Panc1 (cell line): ENCODE measurements at regions not wholly inside any gene's neighbourhood (a gene's known extent, or its start where the extent isn't known, plus 50 kb on each side); places are given as distances from the start of the nearest gene placed in this dataset.
"Not testable (repeated sequence)": the region's sequence is repeated elsewhere in the genome, so short reads cannot be mapped to it uniquely, and the experiment has no call there.

Source experiments
- ATAC-seq: fragments of 200-7000 bp; cut with Tn5 transposase; 2 replicates; pipeline ENCODE4 v1.9.1; 2020; ENCODE audit warnings: mild to moderate bottlenecking, moderate library complexity
- BruUV-seq: library from RNA; stranded (reverse); fragments of 400-500 nt; replicated peaks from 2 replicates; lab custom pipeline; 2021; lab: Mats Ljungman, UMichigan
- CTCF ChIA-PET: fragments of 300-600 bp; sonication (Branson Sonifier 250); formaldehyde crosslinking; loops from one replicate; lab custom pipeline; 2022; ENCODE audit warnings: antibody characterized with exemption; lab: Charles Lee
- POLR2A ChIA-PET: fragments of 300-600 bp; sonication (Branson Sonifier 250); formaldehyde crosslinking; loops from one replicate; lab custom pipeline; 2022; ENCODE audit warnings: antibody characterized with exemption; lab: Charles Lee
- DNase-seq: peaks from one replicate; pipeline ENCODE4 v3.0.0-alpha.2; 2010; ENCODE audit warnings: low read depth, low spot score
- H3K27ac ChIP-seq: 2 replicates; pipeline ENCODE4 v1.5.1; 2011; ENCODE audit warnings: mild to moderate bottlenecking, low read length, inconsistent platforms
- H3K27me3 ChIP-seq: fragments of 200-500 bp; sonication (Bioruptor generic); 2 replicates; pipeline ENCODE4 v1.6.0; 2014; ENCODE audit warnings: low read length, inconsistent platforms; ENCODE audit not compliant: control insufficient read depth, insufficient read depth
- H3K36me3 ChIP-seq: fragments of 200-500 bp; sonication (Bioruptor generic); 2 replicates; pipeline ENCODE4 v1.5.1; 2014; ENCODE audit warnings: inconsistent platforms, mild to moderate bottlenecking, low read length, moderate library complexity; ENCODE audit not compliant: control insufficient read depth, insufficient read depth
- H3K4me1 ChIP-seq: 2 replicates; pipeline ENCODE4 v1.5.1; 2011; ENCODE audit warnings: inconsistent platforms, mild to moderate bottlenecking, low read length, moderate library complexity; ENCODE audit not compliant: control insufficient read depth, insufficient read depth
- H3K4me3 ChIP-seq, 2 experiments: 2 replicates each; pipeline ENCODE4 v1.5.1; 2011 to 2012; ENCODE audit warnings: low read depth in 2 of 2, low read length in 2 of 2, mild to moderate bottlenecking in 2 of 2, inconsistent platforms in 1 of 2, moderate library complexity in 1 of 2
- H3K9me3 ChIP-seq: fragments of 200-500 bp; sonication (Bioruptor generic); 2 replicates; pipeline ENCODE4 v1.5.1; 2014; ENCODE audit warnings: low read depth, mild to moderate bottlenecking, inconsistent platforms, low read length, moderate library complexity; ENCODE audit not compliant: control insufficient read depth, insufficient read depth
- POLR2AphosphoS5 ChIP-seq: IDR thresholded peaks from 2 replicates; pipeline ENCODE4 v1.6.1; 2012; ENCODE audit warnings: mild to moderate bottlenecking, low read depth, low read length, moderate library complexity
- SIN3A ChIP-seq: IDR thresholded peaks from 2 replicates; pipeline ENCODE4 v1.6.1; 2012; ENCODE audit warnings: low read depth, mild to moderate bottlenecking, low read length, moderate library complexity, borderline replicate concordance; ENCODE audit not compliant: insufficient read depth
- TCF7L2 ChIP-seq: IDR thresholded peaks from 2 replicates; pipeline ENCODE4 v1.6.1; 2011; ENCODE audit warnings: mild to moderate bottlenecking, low read depth, low read length, inconsistent platforms
- in situ Hi-C: cut with HindIII; loops from 2 replicates; pipeline ENCODE4 v1.10.0; 2016; ENCODE audit warnings: low sequenced_read_pairs, low pct_unique_long_range_greater_than_20kb
- intact Hi-C: fragments of 100-400 bp; cut with micrococcal nuclease; formaldehyde crosslinking; loops from one replicate; pipeline ENCODE4 v1.10.0; 2022; ENCODE audit not compliant: unreplicated experiment
- TF ChIP-seq, protein P1 (sequence below): fragments of 450-650 bp; IDR thresholded peaks from 2 replicates; pipeline ENCODE4 v1.5.1; 2017; ENCODE audit warnings: mild to moderate bottlenecking
- TF ChIP-seq, protein P2 (sequence below), 2 experiments: IDR thresholded peaks; 2 replicates each; pipeline ENCODE4 v1.6.1; 2011 to 2012; ENCODE audit warnings: low read depth in 2 of 2, control low read depth in 1 of 2, low read length in 1 of 2, mild to moderate bottlenecking in 1 of 2, moderate library complexity in 1 of 2; ENCODE audit not compliant: insufficient read depth in 1 of 2

DNA sequence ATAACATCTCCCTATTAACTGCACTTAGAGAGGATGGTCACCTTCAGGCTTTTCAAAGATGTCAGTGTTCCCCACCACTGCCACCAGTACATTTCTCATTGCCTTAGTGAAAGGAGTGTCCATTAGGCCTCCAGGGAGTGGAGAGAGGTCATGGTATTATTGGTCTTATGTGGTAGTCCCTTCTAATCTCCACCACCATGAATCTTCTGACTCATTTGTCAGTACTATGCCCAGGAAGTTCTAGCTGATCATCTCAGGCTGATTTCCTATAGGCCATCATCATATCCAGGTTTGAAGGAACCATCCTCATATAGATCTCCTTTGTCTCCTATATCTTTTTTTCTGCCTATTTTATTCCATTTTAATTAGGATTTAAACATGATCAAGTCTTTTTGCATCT lies 221.5 kb downstream of the CYB561 start:
- no peak for DNase-seq
- Histone ChIP-seq H3K4me3 (no peak overlapping the region), H3K9me3 (no peaks in the 10 kb centered on the region), H3K36me3 (no peaks in the 10 kb centered on the region), H3K4me1 (no peaks in the 10 kb centered on the region), H3K27ac (no peak overlapping the region), H3K27me3 (no peaks in the 10 kb centered on the region)
- in situ Hi-C loops = no loop called here
- no TSS peak for BruUV-seq
- no peak for ATAC-seq
- ChIA-PET POLR2A (no interaction called here), CTCF (no interaction called here)
- TF ChIP-seq TCF7L2 = no peak
- no peak for TF ChIP-seq SIN3A
- TF ChIP-seq, protein P1, sequence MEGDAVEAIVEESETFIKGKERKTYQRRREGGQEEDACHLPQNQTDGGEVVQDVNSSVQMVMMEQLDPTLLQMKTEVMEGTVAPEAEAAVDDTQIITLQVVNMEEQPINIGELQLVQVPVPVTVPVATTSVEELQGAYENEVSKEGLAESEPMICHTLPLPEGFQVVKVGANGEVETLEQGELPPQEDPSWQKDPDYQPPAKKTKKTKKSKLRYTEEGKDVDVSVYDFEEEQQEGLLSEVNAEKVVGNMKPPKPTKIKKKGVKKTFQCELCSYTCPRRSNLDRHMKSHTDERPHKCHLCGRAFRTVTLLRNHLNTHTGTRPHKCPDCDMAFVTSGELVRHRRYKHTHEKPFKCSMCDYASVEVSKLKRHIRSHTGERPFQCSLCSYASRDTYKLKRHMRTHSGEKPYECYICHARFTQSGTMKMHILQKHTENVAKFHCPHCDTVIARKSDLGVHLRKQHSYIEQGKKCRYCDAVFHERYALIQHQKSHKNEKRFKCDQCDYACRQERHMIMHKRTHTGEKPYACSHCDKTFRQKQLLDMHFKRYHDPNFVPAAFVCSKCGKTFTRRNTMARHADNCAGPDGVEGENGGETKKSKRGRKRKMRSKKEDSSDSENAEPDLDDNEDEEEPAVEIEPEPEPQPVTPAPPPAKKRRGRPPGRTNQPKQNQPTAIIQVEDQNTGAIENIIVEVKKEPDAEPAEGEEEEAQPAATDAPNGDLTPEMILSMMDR = no peak
- TF ChIP-seq, protein P2, sequence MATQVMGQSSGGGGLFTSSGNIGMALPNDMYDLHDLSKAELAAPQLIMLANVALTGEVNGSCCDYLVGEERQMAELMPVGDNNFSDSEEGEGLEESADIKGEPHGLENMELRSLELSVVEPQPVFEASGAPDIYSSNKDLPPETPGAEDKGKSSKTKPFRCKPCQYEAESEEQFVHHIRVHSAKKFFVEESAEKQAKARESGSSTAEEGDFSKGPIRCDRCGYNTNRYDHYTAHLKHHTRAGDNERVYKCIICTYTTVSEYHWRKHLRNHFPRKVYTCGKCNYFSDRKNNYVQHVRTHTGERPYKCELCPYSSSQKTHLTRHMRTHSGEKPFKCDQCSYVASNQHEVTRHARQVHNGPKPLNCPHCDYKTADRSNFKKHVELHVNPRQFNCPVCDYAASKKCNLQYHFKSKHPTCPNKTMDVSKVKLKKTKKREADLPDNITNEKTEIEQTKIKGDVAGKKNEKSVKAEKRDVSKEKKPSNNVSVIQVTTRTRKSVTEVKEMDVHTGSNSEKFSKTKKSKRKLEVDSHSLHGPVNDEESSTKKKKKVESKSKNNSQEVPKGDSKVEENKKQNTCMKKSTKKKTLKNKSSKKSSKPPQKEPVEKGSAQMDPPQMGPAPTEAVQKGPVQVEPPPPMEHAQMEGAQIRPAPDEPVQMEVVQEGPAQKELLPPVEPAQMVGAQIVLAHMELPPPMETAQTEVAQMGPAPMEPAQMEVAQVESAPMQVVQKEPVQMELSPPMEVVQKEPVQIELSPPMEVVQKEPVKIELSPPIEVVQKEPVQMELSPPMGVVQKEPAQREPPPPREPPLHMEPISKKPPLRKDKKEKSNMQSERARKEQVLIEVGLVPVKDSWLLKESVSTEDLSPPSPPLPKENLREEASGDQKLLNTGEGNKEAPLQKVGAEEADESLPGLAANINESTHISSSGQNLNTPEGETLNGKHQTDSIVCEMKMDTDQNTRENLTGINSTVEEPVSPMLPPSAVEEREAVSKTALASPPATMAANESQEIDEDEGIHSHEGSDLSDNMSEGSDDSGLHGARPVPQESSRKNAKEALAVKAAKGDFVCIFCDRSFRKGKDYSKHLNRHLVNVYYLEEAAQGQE (IDR thresholded peaks at IDR 0.05; ENCODE audit: insufficient read depth in 1 of 2, low read depth in 2 of 2, low read length in 1 of 2) = no peak
- TF ChIP-seq POLR2AphosphoS5 = no peak
- intact Hi-C loops = no loop called here

DNA sequence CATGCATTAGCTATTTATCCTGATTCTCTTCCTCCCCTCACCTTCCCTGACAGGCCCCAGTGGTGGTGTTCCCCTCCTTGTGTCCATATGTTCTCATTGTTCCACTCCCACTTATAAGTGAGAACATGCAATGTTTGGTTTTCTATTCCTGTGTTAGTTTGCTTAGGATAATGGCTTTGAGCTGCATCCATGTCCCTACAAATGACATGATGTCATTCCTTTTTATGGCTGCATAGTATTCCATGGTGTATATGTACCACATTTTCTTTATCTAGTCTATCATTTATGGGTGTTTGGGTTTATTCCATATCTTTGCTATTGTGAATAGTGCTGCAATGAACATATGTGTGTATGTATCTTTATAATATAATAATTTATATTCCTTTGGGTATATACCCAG lies 219.4 kb downstream of the CYB561 start:
- H3K9me3 ChIP-seq, H3K4me3 ChIP-seq, H3K27me3 ChIP-seq, H3K4me1 ChIP-seq, intact Hi-C loops, POLR2A ChIA-PET, ATAC-seq, BruUV-seq, in situ Hi-C loops, H3K36me3 ChIP-seq, H3K27ac ChIP-seq, CTCF ChIA-PET, DNase-seq: not testable (repeated sequence)

DNA sequence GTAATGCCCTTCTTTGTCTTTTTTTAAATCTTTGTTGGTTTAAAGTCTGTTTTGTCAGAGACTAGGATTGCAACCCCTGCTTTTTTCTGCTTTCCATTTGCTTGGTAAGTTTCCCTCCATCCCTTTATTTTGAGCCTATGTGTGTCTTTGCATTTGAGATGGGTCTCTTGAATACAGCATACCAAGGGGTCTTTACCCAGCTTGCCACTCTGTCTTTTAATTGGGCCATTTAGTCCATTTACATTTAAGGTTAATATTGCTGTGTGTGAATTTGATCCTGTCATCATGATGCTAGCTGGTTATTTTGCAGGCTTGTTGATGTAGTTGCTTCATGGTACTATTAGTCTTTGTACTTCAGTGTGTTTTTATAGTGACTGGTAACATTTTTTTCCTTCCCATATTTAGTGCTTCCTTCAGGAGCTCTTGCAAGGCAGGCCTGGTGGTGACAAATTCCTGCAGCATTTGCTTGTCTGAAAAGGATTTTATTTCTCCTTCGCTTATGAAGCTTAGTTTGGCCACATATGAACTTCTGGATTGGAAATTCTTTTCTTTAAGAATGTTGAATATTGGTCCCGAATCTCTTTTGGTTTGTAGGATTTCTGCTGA lies 215.0 kb downstream of the CYB561 start:
- not testable (repeated sequence) for H3K36me3 ChIP-seq, BruUV-seq

More for the DNA sequence above, 215.0 kb downstream of the CYB561 start:
- in situ Hi-C loops, H3K9me3 ChIP-seq, H3K4me3 ChIP-seq, H3K4me1 ChIP-seq, intact Hi-C loops, ATAC-seq, DNase-seq, H3K27me3 ChIP-seq, CTCF ChIA-PET, H3K27ac ChIP-seq: not testable (repeated sequence)
- POLR2A ChIA-PET = interaction anchor here (0.6 kb wide), 1 partner anchor 361 kb away, joined by 4 read pairs; no protein-coding TSS in a partner anchor
